TTC549 (cell line): ENCODE measurements at regions not wholly inside any gene's neighbourhood (a gene's known extent, or its start where the extent isn't known, plus 50 kb on each side); places are given as distances from the start of the nearest gene placed in this dataset.

Experiments used
- FAIRE-seq: peaks from 2 replicates; lab custom pipeline; 2012; peaks lifted over from hg19 to GRCh38; lab: Jason Lieb, UNC

DNA sequence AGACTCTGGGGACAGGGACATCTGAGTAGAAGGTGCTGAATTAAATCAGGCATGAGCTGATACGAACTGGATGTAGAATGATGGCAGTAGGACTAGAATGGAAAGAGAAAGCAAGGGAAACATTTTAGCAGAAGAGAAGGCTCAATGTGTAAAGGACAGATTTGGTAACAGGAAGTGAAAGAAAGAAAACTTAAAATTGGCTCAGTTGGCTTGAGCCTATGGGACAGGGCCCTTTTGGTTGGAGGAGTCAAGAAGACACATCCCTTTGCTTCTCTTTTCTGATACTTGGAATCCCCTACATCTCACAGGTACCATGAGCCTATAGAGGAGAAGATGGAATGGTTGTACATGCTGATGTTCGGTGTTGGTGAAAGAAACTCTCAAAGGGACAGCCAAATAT, 300.6 kb upstream of the PLXNA2 start:
- no peak for FAIRE-seq

DNA sequence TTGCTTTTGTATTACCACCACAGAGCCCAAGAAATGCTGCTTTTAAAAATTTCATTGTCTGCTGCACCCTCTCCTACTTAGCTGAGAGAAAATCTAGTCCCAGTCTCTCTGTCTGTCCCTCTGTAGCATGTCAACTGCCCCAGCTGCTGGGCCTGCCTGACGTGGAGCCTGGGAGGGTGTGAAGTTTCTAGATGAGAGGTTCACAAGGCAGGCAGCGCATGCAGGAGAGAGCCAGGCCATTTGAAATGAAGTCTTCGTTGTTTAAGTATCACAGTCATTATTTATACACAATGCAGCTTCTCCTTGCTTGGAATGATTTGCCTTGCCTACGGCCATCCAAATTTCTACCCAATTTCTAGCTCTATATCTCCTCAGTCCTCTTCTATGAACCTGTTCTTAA, 306.8 kb upstream of the PLXNA2 start:
- FAIRE-seq, result no peak

DNA sequence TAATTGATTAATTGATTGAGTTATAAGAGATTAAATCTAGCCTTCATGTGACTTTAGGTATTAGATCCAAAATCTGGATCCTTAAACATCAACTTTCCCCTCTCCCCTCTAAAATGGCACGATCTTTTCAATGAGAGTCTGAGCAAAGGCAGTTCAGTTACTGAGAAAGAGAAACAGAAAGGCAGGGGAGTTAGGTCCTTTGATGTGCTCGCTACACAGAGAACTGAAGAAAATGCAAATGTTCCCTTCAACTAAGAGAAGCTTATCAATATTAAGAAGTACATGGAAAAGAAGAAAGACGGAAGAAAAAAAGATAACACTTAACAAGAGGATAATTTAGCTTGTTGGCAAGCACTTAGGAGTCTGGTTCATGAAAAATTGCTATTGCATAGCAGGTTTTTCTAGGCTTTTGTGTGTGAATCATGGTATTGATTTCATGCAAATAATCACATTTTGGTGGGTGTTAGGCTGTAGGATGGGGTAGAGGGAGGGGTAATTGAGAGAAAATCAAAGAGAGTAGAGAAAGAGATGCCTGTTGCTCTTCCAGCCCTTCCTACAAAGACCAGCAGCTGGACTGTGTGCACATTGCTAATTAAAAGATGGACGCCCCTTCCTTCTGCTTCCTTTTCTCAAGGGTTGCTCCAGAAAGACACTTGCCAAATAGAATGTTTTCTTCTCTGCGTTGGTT, 307.6 kb upstream of the PLXNA2 start:
- FAIRE-seq, result no peak

DNA sequence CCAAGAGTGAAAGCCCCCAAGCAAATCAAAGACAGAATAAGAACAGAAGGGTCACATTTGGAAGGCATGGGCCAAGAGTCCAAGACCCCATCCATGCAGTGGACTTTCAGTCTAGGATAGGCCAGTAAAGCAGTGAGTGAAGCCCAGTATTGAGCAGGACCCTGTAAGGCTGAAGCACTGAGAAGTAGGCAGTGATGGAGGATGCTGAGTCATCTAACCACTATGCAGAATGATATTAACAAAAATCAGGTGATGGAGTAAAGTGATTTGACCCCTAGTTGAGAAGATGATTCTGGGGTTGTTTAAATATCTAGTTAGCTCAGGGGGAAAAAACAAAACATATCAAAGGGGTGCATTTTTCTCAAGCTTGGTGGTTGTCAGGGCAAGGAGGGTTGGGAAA, 308.7 kb upstream of the PLXNA2 start:
- no peak for FAIRE-seq

DNA sequence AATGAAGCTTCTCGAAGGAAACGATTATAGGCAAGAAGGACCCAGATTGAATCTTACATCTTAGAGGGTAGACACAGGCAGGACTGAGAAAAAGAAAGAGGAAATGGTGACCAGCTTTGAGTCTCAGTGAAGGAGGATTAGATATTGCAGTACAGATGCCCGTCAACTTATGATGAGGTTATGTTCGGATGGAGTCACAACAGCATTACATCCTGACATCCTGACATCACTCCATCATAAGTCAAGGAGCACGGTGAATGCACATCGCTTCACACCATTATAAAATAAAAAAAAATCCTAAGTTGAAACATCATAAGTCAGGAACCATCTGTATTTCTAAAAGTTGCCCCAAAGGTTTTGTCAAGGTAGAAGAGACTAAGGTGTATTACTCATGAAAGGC, 312.3 kb upstream of the PLXNA2 start:
- no peak for FAIRE-seq

DNA sequence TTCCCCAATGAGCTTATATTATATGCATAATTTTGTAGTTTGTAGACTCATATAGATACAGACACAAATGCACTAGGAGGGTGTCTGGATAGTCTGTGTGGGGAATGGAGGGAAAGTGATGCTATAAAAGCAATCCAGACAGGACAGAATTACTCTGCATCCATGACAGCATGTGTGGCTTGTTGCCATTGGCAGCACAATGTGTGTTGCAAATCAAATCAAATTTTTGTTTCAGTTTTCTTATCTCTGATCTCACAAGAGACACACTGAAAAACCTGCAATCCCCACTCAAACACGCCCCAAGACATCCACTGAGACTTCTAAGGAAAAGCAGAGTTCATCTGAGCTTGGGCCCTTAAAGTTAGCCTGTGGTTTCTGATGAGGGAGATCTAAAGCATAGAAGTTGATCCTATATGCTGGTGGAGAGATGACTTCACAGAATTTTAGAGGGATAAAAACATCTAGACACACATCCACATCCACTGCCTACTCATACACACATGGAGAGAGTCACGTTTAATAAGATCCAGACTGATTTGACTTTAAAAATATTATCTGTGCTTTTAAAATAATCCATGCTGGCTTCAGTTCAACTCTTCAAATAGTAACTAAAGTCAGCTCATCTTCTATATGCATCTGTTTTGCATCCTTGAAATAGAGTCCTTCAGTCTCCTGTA, 313.0 kb upstream of the PLXNA2 start:
- no peak for FAIRE-seq

DNA sequence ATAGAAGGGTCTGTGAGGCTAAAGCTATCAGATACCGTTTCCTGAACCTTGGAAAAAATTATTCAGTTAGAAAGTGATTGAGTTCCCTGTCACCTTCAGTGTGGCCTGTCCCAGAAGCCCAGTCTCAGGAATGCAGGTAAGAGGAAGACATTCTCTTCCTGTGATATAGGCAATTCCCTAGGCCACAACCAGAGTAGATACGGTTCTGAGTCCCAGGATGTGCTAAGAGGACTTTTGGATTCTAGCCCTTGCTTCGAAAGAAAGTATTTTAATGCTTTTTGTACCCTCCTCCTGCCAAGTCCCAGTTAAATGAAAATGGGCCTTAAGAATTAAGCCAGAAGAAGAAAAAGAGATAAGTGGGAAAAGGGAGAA, 313.5 kb upstream of the PLXNA2 start:
- no peak for FAIRE-seq

DNA sequence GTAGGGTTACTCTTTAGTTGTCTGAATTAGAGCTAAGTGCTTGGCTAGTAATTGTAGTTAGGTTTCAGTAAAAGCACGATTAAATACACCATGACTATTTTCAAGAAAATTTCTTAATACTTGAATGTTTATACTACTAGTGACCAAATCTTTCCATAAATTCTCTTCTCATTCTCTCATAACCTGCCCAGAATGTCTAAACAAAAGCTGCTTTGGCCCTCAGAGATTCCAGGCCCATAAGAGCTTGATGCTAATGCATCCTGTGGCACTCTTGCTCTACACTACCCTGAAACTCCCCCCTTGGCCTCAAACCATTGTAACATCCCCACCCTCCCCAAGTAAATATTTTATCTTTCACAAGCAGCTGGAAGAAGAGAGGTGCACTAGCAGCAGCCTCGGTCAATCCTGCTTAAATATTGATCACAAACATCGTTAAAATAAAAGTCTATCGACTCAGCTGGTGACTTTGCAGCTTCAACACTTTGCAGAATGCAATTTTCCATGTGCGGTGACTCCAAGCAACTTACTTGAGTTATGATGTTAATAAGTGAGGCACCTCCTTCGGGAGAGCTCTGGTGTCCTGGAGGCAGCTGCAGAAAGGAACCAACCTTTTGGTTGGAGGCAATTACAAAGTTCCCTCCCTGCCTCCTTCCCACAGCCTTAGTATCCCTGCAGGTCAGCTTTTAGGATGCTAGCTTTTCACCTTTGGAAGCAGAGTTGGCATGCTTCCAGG, 315.6 kb upstream of the PLXNA2 start:
- FAIRE-seq, result no peak

DNA sequence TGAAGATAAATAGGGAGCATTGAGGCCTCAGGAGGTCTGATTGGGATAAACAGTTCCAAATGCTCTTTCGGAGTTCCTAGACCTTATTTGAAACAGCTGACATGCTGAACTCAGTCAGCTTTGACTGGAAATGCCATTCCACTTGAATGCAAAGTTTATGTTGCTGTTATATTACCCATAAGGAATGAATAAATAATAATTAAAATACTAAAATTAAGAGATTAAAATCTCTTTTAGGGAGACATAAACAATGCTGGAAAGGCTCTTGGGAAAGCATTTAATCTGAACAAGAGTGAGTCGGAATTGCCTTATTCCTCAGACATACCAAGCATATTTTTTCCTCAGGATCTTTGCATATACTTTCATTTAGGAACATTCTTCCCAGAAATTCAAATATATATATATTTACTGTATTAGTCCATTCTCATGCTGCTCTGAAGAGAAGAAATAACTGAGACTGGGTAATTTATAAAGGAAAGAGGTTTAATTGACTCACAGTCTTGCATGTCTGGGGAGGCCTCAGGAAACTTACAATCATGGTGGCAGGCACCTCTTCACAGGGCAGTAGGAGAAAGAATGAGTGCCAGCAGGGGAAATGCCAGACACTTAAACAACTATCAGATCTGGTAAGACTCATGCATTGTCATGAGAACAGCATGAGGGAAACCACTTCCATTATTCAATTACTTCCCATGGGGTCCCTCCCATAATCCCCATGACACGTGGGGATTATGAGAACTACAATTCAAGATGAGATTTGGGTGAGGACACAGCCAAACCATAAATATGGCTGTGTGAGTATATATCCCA, 318.2 kb upstream of the PLXNA2 start:
- no peak for FAIRE-seq

DNA sequence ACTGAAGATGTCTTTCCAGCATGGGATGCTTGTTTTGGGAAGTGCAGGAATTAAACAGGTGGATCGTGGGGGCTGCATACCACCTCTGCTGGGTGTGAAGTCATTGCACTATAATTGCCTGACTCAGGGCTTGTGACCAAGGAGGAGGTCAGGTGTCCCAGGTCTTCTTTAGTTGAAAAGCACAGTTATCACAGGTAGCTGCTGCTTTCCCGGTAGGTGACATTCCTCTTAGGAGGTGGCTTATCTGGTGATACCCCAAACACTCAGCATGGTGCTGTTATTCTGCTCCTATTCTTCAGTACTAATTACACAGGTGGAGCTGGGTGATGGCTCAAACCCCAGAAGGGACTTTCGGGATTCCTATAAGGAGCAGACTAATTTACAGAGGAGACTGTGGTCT, 320.3 kb upstream of the PLXNA2 start:
- FAIRE-seq, result no peak

DNA sequence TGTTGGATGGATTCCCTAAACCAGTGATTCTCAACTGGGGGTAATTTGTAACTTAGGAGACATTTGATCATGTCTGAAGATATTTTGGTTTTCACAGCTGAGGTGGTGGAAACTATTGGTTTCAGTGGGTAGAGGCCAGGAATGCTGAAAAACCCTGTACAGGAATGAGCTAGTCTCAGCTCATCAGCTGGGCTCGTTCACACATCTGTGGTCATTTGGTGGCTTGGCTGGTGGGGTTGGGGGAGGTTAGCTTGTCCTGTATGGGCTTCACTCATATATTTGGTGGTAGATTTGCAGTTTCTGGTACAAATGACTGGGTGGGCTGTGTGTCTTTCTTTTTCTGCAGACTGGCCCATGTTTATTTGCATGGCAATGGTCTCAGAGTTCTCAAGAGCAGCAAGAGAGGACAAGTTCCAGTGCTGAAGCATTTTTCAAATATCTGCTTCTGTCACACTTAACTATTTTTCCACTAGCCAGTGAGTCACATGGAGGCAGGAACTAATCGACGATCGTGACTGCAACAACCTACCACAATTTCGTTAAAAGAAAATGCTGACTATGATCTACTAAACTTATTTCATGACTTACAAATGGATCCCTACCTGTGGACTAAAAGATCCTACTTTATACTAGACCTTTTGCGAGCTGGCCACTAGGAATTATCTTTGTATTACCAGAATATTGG, 321.7 kb upstream of the PLXNA2 start:
- FAIRE-seq, result no peak

DNA sequence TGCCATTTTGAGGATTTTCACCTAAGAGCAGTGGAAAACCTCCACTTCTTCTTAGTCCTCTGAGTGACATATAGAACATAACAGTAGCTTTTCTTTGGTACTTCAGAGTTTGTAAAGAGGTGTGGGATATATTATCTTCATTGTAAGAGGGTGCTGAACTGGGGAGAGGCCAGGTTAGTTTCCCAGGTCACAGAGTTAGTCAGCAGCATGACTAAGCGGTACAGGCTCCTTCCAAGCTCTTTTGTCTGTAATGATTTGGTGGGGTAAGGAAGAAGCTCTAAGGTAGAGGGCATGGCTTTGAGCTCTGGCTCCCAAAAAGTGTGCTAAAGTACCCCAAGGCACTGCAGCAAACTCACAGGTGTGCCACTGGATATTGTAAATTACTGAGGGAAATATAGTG, 325.0 kb upstream of the PLXNA2 start:
- no peak for FAIRE-seq

DNA sequence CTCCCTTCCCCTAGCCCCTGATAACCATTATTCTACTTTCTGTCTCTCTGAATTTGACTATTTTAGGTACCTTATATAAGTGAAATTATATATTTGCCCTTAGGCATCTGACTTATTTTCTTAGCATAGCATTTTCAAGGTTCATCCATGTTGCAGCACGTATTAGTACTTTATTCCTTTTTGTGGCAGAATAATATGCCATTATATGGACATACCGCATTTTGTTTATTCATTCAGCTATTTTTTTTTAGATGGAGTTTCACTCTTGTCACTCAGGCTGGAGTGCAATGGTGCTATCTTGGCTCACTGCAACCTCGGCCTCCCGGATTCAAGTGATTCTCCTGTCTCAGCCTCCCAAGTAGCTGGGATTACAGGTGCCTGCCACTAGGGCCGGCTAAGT, 326.2 kb upstream of the PLXNA2 start:
- no peak for FAIRE-seq

DNA sequence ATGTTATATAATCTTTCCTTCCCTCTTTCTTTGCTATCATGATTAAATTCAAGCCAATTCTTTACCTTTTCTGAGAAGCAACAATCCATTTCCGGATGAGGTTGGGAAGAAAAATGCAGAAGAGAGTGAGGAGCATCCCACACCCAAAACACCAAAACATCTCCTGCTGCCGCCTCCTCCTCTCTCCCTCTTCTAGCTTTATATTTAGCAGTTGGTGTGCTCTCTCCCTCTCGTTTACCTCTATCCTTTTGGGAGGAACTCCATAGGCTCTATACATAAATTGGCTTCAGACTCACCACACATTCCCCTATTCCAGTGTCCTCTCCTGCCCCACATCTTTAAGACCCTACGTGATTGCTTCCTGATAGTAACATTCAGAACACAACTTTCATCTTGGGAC, 332.2 kb upstream of the PLXNA2 start:
- no peak for FAIRE-seq

DNA sequence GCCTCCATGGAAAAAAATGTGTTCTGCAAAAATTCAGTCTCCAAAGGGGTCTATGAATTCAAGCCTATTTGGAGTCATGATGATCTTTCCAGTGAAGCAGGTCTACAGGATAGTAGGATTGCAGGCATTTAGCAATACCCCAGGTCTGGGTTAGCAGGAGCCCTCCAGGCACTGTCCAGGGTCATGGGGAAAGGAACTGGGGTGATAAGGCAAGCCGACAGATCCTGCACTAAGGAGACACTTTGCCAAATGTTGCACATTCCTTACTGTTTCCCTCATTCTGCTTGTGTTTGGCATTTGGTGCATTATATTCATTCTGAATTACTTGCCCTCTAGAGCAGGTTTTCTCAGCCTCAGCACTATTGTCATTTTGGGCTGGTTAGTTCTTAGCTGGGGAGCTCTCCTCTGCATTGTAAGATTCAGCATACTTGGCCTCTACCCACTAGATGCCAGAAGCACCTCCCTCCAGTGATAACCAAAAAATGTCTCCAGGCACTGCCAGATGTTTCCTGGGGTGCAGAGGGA, 333.3 kb upstream of the PLXNA2 start:
- FAIRE-seq, result no peak

DNA sequence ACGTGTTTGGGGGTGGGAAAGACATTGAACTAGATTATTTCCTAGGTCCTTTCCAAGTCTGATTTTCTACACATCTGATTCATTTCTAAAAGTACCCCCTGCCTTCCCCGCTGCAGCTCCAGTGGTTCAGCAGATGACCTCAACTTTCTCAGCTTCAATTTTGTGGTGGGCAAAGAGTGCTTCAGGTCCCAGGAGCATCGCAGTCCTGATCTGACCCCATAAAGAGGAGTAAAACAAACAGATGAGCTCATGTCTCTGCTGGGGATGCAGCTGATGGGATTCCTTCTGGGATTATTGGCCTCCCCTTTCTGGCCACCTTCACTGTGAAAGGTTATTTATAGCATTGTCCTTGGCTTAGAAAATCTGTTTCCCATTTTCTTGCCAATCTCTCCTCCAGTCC, 337.0 kb upstream of the PLXNA2 start:
- FAIRE-seq, result no peak

DNA sequence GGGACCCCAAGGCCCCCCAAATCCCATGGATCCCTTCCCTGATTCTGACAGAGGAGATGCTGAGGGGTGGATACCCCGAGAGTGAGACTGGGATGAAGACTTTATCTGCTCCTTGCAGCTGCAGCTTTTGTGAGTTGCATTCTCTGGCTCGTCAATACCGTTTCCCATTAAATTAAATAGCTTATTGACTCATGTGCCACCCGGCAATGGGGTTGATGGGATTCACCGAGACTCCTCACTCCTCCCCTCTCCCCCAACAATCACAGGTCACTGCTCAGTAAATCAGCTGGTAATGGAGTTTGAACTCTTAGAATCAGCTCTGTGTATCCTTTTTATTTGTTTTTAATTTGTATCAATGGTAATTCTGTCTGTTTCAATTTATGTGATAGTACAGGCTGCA, 337.5 kb upstream of the PLXNA2 start:
- no peak for FAIRE-seq

DNA sequence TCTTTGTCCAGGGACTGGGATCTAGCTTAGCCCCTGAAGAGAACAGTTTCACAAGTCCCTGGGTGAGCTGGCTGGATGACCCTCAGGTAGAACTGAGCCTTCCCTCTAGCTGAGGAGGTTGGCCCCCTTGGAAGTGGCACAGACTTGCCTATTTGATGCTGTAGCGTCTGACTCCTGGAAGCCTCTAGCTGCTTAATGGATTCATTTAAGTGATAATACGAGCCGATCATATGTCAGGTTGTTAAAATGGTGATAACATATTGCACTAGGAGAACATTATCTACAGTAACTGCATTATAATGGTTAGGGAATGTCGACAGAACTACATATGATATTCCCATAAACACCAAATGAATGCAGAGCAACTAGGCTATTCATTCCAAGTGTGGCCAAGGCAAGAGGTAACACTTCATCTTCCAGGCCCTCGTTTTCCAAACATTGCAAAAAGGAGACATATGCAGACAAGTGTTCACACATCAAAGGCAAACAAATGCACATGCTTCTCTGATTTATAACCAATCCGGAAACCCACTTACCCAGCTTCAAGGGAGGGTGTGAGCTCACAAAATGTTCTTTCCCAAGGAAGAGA, 340.1 kb upstream of the PLXNA2 start:
- FAIRE-seq, result no peak

DNA sequence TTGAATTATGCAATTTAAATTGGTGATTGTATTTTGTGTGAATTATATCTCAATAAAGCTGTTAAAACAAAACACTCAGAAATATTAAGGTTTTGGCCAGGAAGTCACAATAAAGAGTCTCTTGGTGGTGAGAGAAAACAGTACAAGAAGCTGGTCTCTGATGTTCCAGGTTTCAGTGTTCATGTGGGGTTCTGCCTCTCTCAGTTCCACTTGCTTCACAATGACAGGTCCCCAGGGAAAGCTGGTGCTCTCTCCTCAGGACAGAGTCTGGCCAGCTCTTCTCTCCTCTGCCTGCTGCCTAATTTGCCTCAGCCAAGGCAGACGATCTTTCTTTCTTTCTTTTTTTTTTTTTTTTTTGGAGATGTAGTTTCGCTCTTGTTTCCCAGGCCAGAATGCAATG, 342.9 kb upstream of the PLXNA2 start:
- FAIRE-seq, result no peak

DNA sequence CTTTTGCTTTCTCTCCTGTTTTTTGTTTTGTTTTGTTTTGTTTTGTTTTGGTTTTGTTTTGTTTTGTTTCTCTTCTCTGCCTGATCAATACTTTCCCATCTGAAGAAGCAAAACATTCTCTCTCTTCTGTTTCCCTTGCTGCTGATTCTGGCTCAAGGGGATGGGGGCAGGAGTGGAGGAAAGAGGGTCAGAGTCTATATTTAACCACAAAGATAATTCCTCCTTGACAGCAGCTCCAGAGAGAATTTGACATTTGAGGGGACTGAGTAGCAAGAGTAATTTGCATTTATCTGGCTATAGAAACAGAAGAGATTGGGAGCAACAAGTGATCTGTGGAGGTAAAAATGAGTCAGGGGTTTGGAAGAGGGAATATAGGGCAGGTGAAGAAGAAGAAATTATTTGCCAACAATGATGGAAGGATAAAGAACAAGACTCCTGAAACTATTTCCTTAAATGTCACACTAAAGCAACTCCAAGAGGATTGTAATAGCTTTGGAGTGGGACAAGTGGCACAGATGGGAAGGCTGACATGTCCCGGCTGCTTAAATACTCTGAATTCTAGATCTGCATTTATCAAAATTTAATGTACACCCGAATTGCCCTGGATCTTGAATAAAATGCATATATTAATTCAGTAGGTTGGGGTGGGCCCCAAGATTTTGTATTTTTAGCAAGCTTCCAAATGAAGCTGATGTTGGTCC, 349.3 kb upstream of the PLXNA2 start:
- FAIRE-seq, result no peak

DNA sequence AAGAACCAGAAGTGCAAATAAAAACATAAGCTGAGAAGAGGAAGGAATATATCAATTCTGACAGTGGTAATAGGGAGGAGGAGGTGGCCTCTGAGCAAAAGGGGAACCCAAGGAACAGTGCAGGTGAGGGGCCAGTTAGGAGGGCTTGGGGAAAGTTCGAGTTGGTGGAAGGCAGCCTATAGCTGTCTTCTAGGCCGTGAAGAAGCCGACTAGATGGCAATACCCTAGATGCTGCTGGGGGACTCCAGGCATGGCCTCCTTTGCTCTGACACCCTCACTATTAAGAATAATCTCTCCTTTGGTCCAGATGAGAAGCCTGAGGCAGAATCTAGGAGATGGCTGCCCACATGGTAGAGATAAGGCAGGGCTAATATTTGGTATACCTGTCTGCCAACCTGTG, 351.1 kb upstream of the PLXNA2 start:
- FAIRE-seq, result no peak
